ENCODE measurements at regions not wholly inside any gene's neighbourhood (a gene's known extent, or its start where the extent isn't known, plus 50 kb on each side); places are given as distances from the start of the nearest gene placed in this dataset.
"Not testable (repeated sequence)": the region's sequence is repeated elsewhere in the genome, so short reads cannot be mapped to it uniquely, and the experiment has no call there.

DNA sequence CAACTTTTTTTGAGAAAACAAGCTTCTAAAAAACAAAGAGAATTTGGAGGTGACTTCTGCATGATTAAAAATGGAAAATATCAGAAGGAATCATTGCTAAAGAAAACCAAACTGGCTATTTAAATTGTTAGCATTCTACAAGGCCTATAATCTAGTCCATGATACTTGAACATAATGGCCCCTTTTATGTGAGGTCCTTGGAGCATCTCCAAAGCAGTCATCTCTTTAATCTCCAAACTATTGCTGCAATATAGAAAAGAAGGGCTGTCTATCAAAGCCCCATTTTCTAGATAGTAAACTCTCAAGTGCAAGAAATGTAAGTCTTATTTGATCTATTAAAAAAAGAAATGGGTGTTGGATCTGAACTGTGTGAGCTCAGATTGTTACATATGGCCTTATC lies 615.1 kb downstream of the CENPC start:
- no peaks in the 10 kb centered on the region for H3K79me2 ChIP-seq (ENCODE audit: insufficient read depth, low read depth, low read length)
- no peaks in the 10 kb centered on the region for H3K4me1 ChIP-seq (ENCODE audit: insufficient read depth, low read length, poor library complexity, severe bottlenecking)
- ChIA-PET POLR2A (no interaction called here), CTCF (ENCODE audit: unreplicated experiment) (no interaction called here)
- no peak overlapping the region for H3K27ac ChIP-seq (ENCODE audit: low read depth, low read length, poor library complexity, severe bottlenecking)
- H3K9me3 ChIP-seq (ENCODE audit: low read length) = no peaks in the 10 kb centered on the region
- no peak overlapping the region for H2AFZ ChIP-seq (ENCODE audit: low read length)
- BruUV-seq (replicated peaks) = no TSS peak
- no peak overlapping the region for H3K4me2 ChIP-seq (ENCODE audit: low read length)
- intact Hi-C loops (cut with micrococcal nuclease; ENCODE audit: unreplicated experiment) = no loop called here
- no peak overlapping the region for H3K4me3 ChIP-seq (ENCODE audit: low read depth, low read length, poor library complexity, severe bottlenecking)
- DNase-seq (ENCODE audit: low spot score) = no peak
- no peaks in the 10 kb centered on the region for H3K9me2 ChIP-seq (ENCODE audit: insufficient read depth, low read length)
- no peaks in the 10 kb centered on the region for H3K36me3 ChIP-seq (ENCODE audit: insufficient read depth, low read length)
- no peaks in the 10 kb centered on the region for H4K20me1 ChIP-seq (ENCODE audit: insufficient read depth, low read length)
- TF ChIP-seq, protein P1, sequence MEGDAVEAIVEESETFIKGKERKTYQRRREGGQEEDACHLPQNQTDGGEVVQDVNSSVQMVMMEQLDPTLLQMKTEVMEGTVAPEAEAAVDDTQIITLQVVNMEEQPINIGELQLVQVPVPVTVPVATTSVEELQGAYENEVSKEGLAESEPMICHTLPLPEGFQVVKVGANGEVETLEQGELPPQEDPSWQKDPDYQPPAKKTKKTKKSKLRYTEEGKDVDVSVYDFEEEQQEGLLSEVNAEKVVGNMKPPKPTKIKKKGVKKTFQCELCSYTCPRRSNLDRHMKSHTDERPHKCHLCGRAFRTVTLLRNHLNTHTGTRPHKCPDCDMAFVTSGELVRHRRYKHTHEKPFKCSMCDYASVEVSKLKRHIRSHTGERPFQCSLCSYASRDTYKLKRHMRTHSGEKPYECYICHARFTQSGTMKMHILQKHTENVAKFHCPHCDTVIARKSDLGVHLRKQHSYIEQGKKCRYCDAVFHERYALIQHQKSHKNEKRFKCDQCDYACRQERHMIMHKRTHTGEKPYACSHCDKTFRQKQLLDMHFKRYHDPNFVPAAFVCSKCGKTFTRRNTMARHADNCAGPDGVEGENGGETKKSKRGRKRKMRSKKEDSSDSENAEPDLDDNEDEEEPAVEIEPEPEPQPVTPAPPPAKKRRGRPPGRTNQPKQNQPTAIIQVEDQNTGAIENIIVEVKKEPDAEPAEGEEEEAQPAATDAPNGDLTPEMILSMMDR (conservative IDR thresholded peaks at IDR 0.05; ENCODE audit: low read length) = no peak

DNA sequence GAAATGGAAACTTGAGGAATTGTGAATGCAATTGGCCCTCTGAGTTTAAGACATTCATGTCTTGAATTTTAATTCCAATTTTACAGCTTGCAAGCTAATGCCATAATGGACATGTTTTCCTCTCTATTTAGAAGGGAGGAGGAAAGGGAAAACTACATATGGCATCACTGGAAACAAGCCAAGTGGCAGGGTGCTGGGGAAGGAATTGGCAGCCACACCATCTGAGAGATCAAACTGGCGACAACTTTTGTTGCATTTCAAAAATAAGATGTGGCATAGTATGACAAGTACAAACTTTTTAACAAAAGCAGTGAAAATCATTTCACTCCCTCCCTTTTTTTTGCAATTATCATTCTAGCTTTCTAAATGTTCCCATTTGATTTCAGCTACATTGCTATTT lies 615.6 kb downstream of the CENPC start:
- Histone ChIP-seq H3K4me2 (ENCODE audit: low read length) (no peak overlapping the region), H3K36me3 (ENCODE audit: insufficient read depth, low read length) (no peaks in the 10 kb centered on the region), H3K4me1 (ENCODE audit: insufficient read depth, low read length, poor library complexity, severe bottlenecking) (no peaks in the 10 kb centered on the region), H3K27ac (ENCODE audit: low read depth, low read length, poor library complexity, severe bottlenecking) (no peak overlapping the region), H3K4me3 (ENCODE audit: low read depth, low read length, poor library complexity, severe bottlenecking) (no peak overlapping the region), H3K9me2 (ENCODE audit: insufficient read depth, low read length) (no peaks in the 10 kb centered on the region), H3K79me2 (ENCODE audit: insufficient read depth, low read depth, low read length) (no peaks in the 10 kb centered on the region), H3K9me3 (ENCODE audit: low read length) (no peaks in the 10 kb centered on the region), H2AFZ (ENCODE audit: low read length) (no peak overlapping the region), H4K20me1 (ENCODE audit: insufficient read depth, low read length) (no peaks in the 10 kb centered on the region)
- BruUV-seq (replicated peaks) = no TSS peak
- intact Hi-C loops (cut with micrococcal nuclease; ENCODE audit: unreplicated experiment) = no loop called here
- TF ChIP-seq EZH2phosphoT487 (IDR thresholded peaks at IDR 0.05; ENCODE audit: borderline replicate concordance, low read depth, low read length) = no peak
- TF ChIP-seq, protein P1 (conservative IDR thresholded peaks at IDR 0.05; ENCODE audit: low read length) = no peak
- DNase-seq (ENCODE audit: low spot score) = no peak
- CTCF ChIA-PET (ENCODE audit: unreplicated experiment) = no interaction called here
- POLR2A ChIA-PET = no interaction called here

DNA sequence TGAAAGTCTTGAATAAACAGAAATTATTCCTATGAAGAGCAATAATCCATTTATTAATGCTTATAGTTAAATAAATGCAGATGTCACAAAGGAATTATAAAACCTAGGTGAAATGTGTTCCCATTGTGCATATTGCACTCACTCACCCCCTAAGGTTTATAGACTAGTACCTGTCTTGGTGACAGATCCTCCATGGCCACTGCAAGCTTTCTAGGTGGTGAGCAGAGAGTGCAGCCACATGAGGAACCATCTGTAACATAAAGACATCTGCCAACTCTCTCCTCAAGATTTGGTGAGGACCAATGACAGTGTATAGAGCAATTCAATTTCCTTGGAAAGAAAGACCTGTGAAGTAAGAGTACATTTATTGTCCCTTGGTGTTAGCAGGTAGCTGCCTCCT lies 616.4 kb downstream of the CENPC start:
- H3K9me2 ChIP-seq (ENCODE audit: insufficient read depth, low read length); H3K27ac ChIP-seq (ENCODE audit: low read depth, low read length, poor library complexity, severe bottlenecking); H3K4me1 ChIP-seq (ENCODE audit: insufficient read depth, low read length, poor library complexity, severe bottlenecking); BruUV-seq (replicated peaks); H3K4me3 ChIP-seq (ENCODE audit: low read depth, low read length, poor library complexity, severe bottlenecking); CTCF ChIA-PET (ENCODE audit: unreplicated experiment); H3K79me2 ChIP-seq (ENCODE audit: insufficient read depth, low read depth, low read length); H3K9me3 ChIP-seq (ENCODE audit: low read length); H4K20me1 ChIP-seq (ENCODE audit: insufficient read depth, low read length); POLR2A ChIA-PET; H3K36me3 ChIP-seq (ENCODE audit: insufficient read depth, low read length); DNase-seq (ENCODE audit: low spot score); H3K4me2 ChIP-seq (ENCODE audit: low read length); intact Hi-C loops (cut with micrococcal nuclease; ENCODE audit: unreplicated experiment); H2AFZ ChIP-seq (ENCODE audit: low read length): not testable (repeated sequence)

Measured in OCI-LY7 (cell line).